IPS-20b (cell line): ENCODE measurements at regions not wholly inside any gene's neighbourhood (a gene's known extent, or its start where the extent isn't known, plus 50 kb on each side); places are given as distances from the start of the nearest gene placed in this dataset.

Experiments
- H3K27ac ChIP-seq: one replicate; pipeline ENCODE4 v1.5.1; 2013; ENCODE audit warnings: low read length
- H3K27me3 ChIP-seq: 2 replicates; pipeline ENCODE4 v1.6.1; 2013; ENCODE audit warnings: mild to moderate bottlenecking, low read length, inconsistent platforms; ENCODE audit not compliant: insufficient read depth
- H3K36me3 ChIP-seq: 2 replicates; pipeline ENCODE4 v1.6.1; 2013; ENCODE audit warnings: low read depth, mild to moderate bottlenecking, inconsistent platforms, low read length, moderate library complexity; ENCODE audit not compliant: insufficient read depth
- H3K4me1 ChIP-seq: 2 replicates; pipeline ENCODE4 v1.6.1; 2013; ENCODE audit warnings: mild to moderate bottlenecking, control low read depth, inconsistent platforms, low read length, moderate library complexity; ENCODE audit not compliant: insufficient read depth
- H3K4me3 ChIP-seq: 2 replicates; pipeline ENCODE4 v1.5.1; 2013; ENCODE audit warnings: mild to moderate bottlenecking, low read length, inconsistent platforms
- H3K9ac ChIP-seq: 2 replicates; pipeline ENCODE4 v1.6.1; 2013; ENCODE audit warnings: low read depth, mild to moderate bottlenecking, inconsistent platforms, low read length, moderate library complexity
- H3K9me3 ChIP-seq: 2 replicates; pipeline ENCODE4 v1.6.1; 2013; ENCODE audit warnings: mild to moderate bottlenecking, low read depth, low read length, inconsistent platforms; ENCODE audit not compliant: insufficient read depth

DNA sequence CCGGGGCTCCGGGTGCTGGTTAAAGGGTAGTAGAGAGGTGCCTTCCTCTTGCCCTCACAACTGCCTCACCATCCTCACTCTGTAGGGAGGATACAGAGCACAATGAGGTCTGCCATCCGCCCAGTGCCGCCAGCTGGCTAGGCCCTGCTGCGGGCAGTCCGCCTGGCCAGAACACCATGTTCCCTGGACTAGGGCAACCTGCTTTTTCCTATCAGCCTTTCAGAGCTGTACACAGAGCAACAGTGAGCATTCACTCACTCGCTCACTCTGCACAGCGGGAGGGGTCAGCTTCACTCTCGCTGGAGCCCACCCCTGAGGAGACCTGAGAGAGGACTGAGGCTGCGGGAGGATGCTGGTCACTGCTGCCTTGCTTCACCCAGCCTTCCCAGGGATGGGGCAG, 218.7 kb upstream of the CHRNA7 start:
- no peaks in the 10 kb centered on the region for H3K4me1 ChIP-seq

GRCh38 chr15:31814082-31814481, 216.2 kb upstream of the CHRNA7 start:
- H3K9me3 ChIP-seq = no peaks in the 10 kb centered on the region
- H3K4me3 ChIP-seq = no peak overlapping the region
- no peaks in the 10 kb centered on the region for H3K36me3 ChIP-seq
- H3K27ac ChIP-seq = no peak overlapping the region
- no peaks in the 10 kb centered on the region for H3K27me3 ChIP-seq
- no peak overlapping the region for H3K9ac ChIP-seq
- H3K4me1 ChIP-seq = no peaks in the 10 kb centered on the region

More for the DNA sequence above, 218.7 kb upstream of the CHRNA7 start:
- Histone ChIP-seq H3K4me3 (no peak overlapping the region), H3K27ac (no peak overlapping the region), H3K9me3 (no peaks in the 10 kb centered on the region), H3K27me3 (no peaks in the 10 kb centered on the region), H3K9ac (no peak overlapping the region), H3K36me3 (no peaks in the 10 kb centered on the region)

GRCh38 chr15:31815411-31816155, 214.7 kb upstream of the CHRNA7 start:
- H3K27me3 ChIP-seq = no peaks in the 10 kb centered on the region
- no peaks in the 10 kb centered on the region for H3K4me1 ChIP-seq
- H3K27ac ChIP-seq = no peak overlapping the region
- no peak overlapping the region for H3K4me3 ChIP-seq
- H3K36me3 ChIP-seq = no peaks in the 10 kb centered on the region
- H3K9me3 ChIP-seq = no peaks in the 10 kb centered on the region
- H3K9ac ChIP-seq = no peak overlapping the region

- Histone ChIP-seq H3K4me1 (no peaks in the 10 kb centered on the region; the same call in 1 of the 2 replicates), H3K27ac (no peak overlapping the region), H3K27me3 (no peaks in the 10 kb centered on the region), H3K36me3 (no peaks in the 10 kb centered on the region), H3K9ac (no peak overlapping the region), H3K4me3 (no peak overlapping the region), H3K9me3 (no peaks in the 10 kb centered on the region)
These were observed 207.9 kb upstream of the CHRNA7 start for GRCh38 chr15:31822463-31822862.

- H3K4me3 ChIP-seq = no peak overlapping the region
- no peak overlapping the region for H3K9ac ChIP-seq
- no peak overlapping the region for H3K27ac ChIP-seq
- no peaks in the 10 kb centered on the region for H3K27me3 ChIP-seq
- no peaks in the 10 kb centered on the region for H3K36me3 ChIP-seq
- H3K9me3 ChIP-seq = no peaks in the 10 kb centered on the region
- H3K4me1 ChIP-seq = no peaks in the 10 kb centered on the region; the same call in 1 of the 2 replicates
These were observed 206.3 kb upstream of the CHRNA7 start for GRCh38 chr15:31824024-31824423.

DNA sequence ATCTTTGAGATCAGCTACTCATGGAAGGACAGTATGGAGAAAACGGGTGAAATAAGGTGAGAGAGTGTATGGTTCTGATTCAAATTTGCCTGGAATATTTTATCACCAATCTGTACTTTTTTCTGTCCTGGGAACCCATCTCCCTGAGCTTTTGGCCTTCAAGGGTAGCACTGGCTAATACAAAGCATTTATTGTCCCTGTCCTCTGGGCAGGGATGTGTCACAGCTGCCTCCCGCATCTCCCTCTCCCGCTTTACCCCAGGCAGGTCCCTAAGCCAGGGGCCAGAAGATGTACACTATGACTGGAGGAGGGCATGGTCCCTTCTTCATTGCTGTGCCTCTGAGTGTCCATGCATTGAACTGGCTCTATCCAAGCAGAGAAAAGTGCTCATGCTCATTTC, 201.7 kb upstream of the CHRNA7 start:
- H3K27ac ChIP-seq = no peak overlapping the region
- peaks cover 6% of the 10 kb centered on the region; the same call in 1 of the 2 replicates for H3K9me3 ChIP-seq
- H3K27me3 ChIP-seq = no peaks in the 10 kb centered on the region
- no peak overlapping the region for H3K4me3 ChIP-seq
- H3K4me1 ChIP-seq = no peaks in the 10 kb centered on the region
- no peak overlapping the region for H3K9ac ChIP-seq
- H3K36me3 ChIP-seq = no peaks in the 10 kb centered on the region

DNA sequence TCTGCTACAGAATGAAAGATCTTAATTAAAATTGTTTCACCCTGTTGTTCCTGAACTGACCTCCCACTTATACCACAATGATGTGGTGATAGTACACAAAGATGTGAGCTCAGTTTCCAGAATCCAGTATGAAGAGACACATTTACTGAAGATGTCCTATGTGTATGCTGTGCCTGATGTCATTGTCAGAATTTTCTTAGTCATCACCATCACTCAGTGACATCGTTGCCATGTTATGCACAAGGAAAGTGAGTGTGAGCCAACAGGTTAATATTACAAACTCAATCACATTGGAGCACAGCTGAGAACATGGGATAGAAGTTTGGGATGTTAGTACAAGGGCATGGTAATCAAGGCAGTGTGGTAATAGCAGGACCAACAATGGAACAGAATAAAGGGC, 199.7 kb upstream of the CHRNA7 start:
- H3K4me1 ChIP-seq = no peaks in the 10 kb centered on the region
- no peak overlapping the region for H3K4me3 ChIP-seq
- no peak overlapping the region for H3K9ac ChIP-seq
- no peaks in the 10 kb centered on the region for H3K36me3 ChIP-seq
- H3K9me3 ChIP-seq = peaks cover 6% of the 10 kb centered on the region; the same call in 1 of the 2 replicates
- no peaks in the 10 kb centered on the region for H3K27me3 ChIP-seq
- H3K27ac ChIP-seq = no peak overlapping the region

DNA sequence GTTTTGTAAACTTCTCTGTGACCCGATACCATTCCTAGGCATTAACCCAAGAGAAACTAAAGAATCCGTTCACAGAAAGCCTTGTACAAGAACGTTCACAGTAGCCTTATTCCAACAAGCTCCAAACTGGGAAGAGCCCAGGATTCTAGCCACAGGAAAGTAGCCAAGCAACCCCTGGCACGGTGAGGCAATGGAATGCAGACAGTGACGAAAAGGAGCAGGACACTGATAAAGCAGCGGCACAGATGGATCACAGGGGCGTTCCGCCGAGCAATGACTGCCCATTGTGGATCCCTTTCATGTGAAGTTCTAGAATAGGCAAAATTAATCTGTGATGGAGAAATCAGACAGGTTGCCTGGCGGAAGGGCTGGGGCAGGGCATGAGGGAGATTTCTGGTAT, 198.7 kb upstream of the CHRNA7 start:
- Histone ChIP-seq H3K9me3 (peaks cover 6% of the 10 kb centered on the region; the same call in 1 of the 2 replicates), H3K4me1 (no peaks in the 10 kb centered on the region), H3K36me3 (no peaks in the 10 kb centered on the region), H3K27me3 (no peaks in the 10 kb centered on the region), H3K4me3 (no peak overlapping the region), H3K9ac (no peak overlapping the region), H3K27ac (no peak overlapping the region)

DNA sequence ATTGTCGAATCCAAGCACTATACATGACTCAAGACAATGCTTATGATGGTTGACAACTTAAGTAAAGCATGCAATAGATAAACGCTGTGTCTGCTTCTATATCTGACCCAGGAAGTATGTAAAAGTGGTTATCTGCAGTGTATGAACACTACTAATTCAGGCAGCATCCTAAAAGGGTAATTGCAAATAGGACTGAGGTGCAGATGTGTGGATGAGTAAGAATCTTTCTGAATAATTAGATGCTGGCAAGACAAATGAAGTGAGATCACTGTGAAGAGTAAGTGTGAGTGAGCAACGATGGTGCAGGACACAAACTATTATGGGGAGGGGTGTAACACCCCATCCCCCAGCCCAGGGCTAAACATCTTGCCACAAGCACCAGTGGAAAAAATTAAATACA, 195.7 kb upstream of the CHRNA7 start:
- Histone ChIP-seq H3K27ac (no peak overlapping the region), H3K36me3 (no peaks in the 10 kb centered on the region), H3K27me3 (no peaks in the 10 kb centered on the region), H3K9ac (no peak overlapping the region), H3K4me1 (no peaks in the 10 kb centered on the region), H3K9me3 (peaks cover 6% of the 10 kb centered on the region; the same call in 1 of the 2 replicates), H3K4me3 (no peak overlapping the region)

- Histone ChIP-seq H3K27ac (no peak overlapping the region), H3K4me3 (no peak overlapping the region), H3K4me1 (no peaks in the 10 kb centered on the region), H3K9ac (no peak overlapping the region), H3K36me3 (no peaks in the 10 kb centered on the region), H3K9me3 (no peaks in the 10 kb centered on the region), H3K27me3 (no peaks in the 10 kb centered on the region)
These were observed 190.9 kb upstream of the CHRNA7 start for GRCh38 chr15:31839388-31839787.

DNA sequence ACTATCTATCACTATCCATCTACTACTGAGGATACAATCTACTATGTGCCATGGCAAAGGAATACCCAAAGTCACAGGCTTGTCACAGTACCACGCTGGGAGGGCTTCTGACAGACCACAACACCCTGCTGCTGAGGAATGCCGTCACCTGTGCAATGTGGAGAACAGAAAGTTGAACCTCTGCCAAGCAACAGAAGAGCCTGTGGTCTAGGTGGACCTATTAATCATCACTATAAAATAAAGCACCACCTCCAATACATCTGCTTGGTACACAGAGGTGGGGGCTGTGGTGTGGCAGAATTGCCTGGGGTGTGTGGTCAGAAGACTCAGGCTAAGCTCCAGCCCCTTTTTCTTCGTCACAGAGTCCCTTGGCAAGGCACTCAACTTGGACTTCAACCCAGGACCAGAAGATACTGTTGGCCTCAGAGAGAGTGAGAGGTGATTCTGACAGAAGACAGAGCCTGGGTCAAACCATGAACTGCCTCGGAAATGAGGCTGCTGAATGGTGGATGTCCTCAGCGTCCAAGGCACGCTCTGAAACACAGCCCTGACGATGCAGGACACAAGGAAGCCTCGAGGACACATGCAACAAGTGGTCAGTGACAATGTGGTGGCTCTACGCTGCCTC, 189.4 kb upstream of the CHRNA7 start:
- Histone ChIP-seq H3K27ac (no peak overlapping the region), H3K9me3 (no peaks in the 10 kb centered on the region), H3K27me3 (no peaks in the 10 kb centered on the region), H3K4me1 (no peaks in the 10 kb centered on the region), H3K9ac (no peak overlapping the region), H3K36me3 (no peaks in the 10 kb centered on the region), H3K4me3 (no peak overlapping the region)

- no peaks in the 10 kb centered on the region for H3K36me3 ChIP-seq
- H3K27me3 ChIP-seq = no peaks in the 10 kb centered on the region
- no peak overlapping the region for H3K9ac ChIP-seq
- H3K4me3 ChIP-seq = no peak overlapping the region
- H3K9me3 ChIP-seq = no peaks in the 10 kb centered on the region
- no peaks in the 10 kb centered on the region for H3K4me1 ChIP-seq
- no peak overlapping the region for H3K27ac ChIP-seq
These were observed 187.7 kb upstream of the CHRNA7 start for GRCh38 chr15:31842532-31843195.
